Thyroid gland (tissue), 4 donors: ENCODE measurements at regions not wholly inside any gene's neighbourhood (a gene's known extent, or its start where the extent isn't known, plus 50 kb on each side); places are given as distances from the start of the nearest gene placed in this dataset.

Experiments used
- DNase-seq, 2 donors: peaks; one replicate each; pipeline ENCODE4 v3.0.0-alpha.2; 2019
- H3K27ac ChIP-seq, 3 donors: fragments of 200-600 bp; sonication (generic); 1 replicate in 2 of 3; 2 replicates in 1 of 3; pipeline ENCODE4 v1.5.1; 2016 to 2019; ENCODE audit warnings: mild to moderate bottlenecking in 1 of 3, moderate library complexity in 1 of 3
- H3K27me3 ChIP-seq: fragments of 200-600 bp; sonication (generic); one replicate; pipeline ENCODE4 v1.5.1; 2019
- H3K36me3 ChIP-seq, 2 donors: fragments of 200-600 bp; sonication (generic); one replicate each; pipeline ENCODE4 v1.5.1; 2016 to 2019
- H3K4me1 ChIP-seq, 2 donors: fragments of 200-600 bp; sonication (generic); one replicate each; pipeline ENCODE4 v1.5.1; 2017 to 2019
- H3K4me3 ChIP-seq, 3 donors: fragments of 200-600 bp; sonication (generic); replicated peaks in 1 of 3; 1 replicate in 2 of 3; 2 replicates in 1 of 3; pipeline ENCODE4 v1.5.1; 2016; ENCODE audit warnings: mild to moderate bottlenecking in 1 of 3
- H3K9me3 ChIP-seq: fragments of 200-600 bp; sonication (generic); one replicate; pipeline ENCODE4 v1.5.1; 2017
- CTCF ChIP-seq, 6 experiments: fragments of 200-600 bp in 3 of 6; fragments of 450-650 bp in 3 of 6; sonication (generic) in 3 of 6; IDR thresholded peaks; one replicate each; pipeline ENCODE4 v1.5.1; 2016 to 2019; ENCODE audit warnings: antibody characterized with exemption in 6 of 6, mild to moderate bottlenecking in 2 of 6, inconsistent platforms in 1 of 6, moderate library complexity in 1 of 6
- POLR2A ChIP-seq, 2 donors: fragments of 450-650 bp; IDR thresholded peaks; one replicate each; pipeline ENCODE4 v1.6.1; 2017; ENCODE audit warnings: antibody characterized with exemption in 2 of 2, mild to moderate bottlenecking in 2 of 2, moderate library complexity in 1 of 2
- WGBS, 2 donors: methylation state at CpG; one replicate each; pipeline ENCODE4 v1.1.5; 2017; 5-methylcytosine and 5-hydroxymethylcytosine counted together
- intact Hi-C: fragments of 100-400 bp; cut with DNase I; formaldehyde crosslinking; loops from one replicate; pipeline ENCODE4 v1.15.1; 2023

DNA sequence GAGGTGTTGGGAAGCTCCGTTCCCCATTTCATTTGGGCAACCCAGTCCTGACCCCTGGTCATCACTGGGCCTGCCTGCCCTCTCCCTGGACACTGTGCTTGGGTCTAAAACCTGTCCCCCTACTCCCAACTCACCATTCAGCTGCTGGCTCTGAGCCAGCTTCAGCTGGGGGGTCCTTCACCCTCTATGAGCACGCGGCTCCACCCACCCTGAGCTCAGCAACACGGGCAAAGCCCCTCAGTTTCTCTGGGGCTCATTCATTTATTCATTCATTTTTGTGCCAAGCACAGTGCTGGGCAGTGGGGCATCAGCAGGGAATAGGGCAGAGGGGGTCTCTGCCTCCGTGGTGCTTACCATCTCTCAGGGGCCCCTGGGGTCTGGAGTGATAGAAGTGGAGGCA is 199.8 kb upstream of the MVB12B start:
- TF ChIP-seq CTCF (IDR thresholded peaks at IDR 0.05) = no peak
- no peak for TF ChIP-seq POLR2A (IDR thresholded peaks at IDR 0.05)
- H3K27me3 ChIP-seq = no peaks in the 10 kb centered on the region
- H3K27ac ChIP-seq = no peak overlapping the region
- 69 to 71% methylated on average over 4 to 5 of the region's 5 CpGs for WGBS, 2 donors
- H3K36me3 ChIP-seq = no peaks in the 10 kb centered on the region
- intact Hi-C loops = no loop called here
- no peak overlapping the region for H3K4me3 ChIP-seq
- H3K9me3 ChIP-seq = no peaks in the 10 kb centered on the region
- no peaks in the 10 kb centered on the region for H3K4me1 ChIP-seq
- DNase-seq = no peak

- 60 to 63% methylated on average over 5 of the region's 5 CpGs for WGBS, 2 donors
- TF ChIP-seq POLR2A (IDR thresholded peaks at IDR 0.05) (no peak), CTCF (IDR thresholded peaks at IDR 0.05) (no peak)
Measured at GRCh38 chr9:126127591-126127990, 199.0 kb upstream of the MVB12B start.

GRCh38 chr9:126128494-126129142 is 198.0 kb upstream of the MVB12B start:
- intact Hi-C loops = no loop called here
- H3K27ac ChIP-seq = no peak overlapping the region
- H3K4me1 ChIP-seq = no peaks in the 10 kb centered on the region
- H3K9me3 ChIP-seq = no peaks in the 10 kb centered on the region
- no peak for TF ChIP-seq POLR2A (IDR thresholded peaks at IDR 0.05)
- TF ChIP-seq CTCF (IDR thresholded peaks at IDR 0.05) = no peak
- H3K4me3 ChIP-seq = no peak overlapping the region
- whole genome bisulfite sequencing, 2 donors = 82 to 90% methylated on average over 10 to 14 of the region's 14 CpGs
- no peak for DNase-seq
- no peaks in the 10 kb centered on the region for H3K36me3 ChIP-seq
- no peaks in the 10 kb centered on the region for H3K27me3 ChIP-seq

More at GRCh38 chr9:126127591-126127990, 199.0 kb upstream of the MVB12B start:
- no peak for DNase-seq
- H3K4me3 ChIP-seq = no peak overlapping the region
- H3K27me3 ChIP-seq = no peaks in the 10 kb centered on the region
- H3K27ac ChIP-seq = no peak overlapping the region
- H3K4me1 ChIP-seq = no peaks in the 10 kb centered on the region
- intact Hi-C loops = no loop called here
- no peaks in the 10 kb centered on the region for H3K9me3 ChIP-seq
- H3K36me3 ChIP-seq = no peaks in the 10 kb centered on the region

DNA sequence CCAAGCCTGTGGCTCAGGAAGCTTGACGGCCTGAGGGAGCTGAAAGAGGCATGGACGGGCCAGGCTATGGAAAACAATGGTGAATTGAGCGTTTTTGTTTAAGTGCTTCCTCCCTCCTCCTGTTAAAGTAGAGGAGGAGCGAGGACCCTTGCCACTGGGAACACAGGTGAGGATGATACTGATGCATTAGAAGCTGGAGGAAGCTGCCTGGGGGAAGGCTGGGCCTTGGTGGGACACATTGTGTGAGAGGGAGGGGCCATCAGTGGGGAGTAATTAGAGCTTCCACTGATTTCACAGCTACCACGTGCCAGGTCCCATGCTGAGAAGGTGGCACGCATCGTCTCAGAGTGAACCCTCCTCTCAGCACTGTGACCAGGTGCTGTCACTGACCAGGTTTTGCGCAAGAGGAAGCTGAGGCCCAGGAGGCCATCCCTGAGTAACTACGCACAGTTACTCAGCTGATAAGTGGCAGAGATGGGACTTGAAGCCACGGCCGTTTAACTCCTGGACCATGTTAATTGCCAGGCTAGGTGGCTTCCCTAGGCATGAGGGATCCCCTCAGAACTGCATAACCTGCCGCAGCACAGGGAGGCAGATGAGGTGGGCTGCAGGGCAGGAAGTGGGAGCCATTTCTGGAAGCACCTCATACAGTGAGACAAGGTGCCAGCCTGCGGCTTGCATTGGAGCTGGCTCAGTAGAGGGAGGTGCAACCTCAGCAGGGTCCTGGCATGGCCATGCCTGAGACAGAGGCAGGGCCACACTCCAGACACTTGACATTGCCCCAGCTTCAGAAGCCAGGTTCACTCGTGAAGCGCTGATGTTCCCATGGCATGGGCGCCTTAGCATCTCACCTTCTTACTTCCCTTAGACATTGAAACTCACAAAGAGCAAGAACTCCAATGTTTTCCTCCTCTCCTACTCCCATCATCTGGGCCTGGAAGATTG is 195.3 kb upstream of the MVB12B start:
- 77% methylated on average over 13 to 16 of the region's 16 CpGs for WGBS, 2 donors
- Histone ChIP-seq H3K4me1 (no peaks in the 10 kb centered on the region), H3K4me3 (no peak overlapping the region), H3K36me3 (no peaks in the 10 kb centered on the region), H3K9me3 (no peaks in the 10 kb centered on the region), H3K27me3 (no peaks in the 10 kb centered on the region), H3K27ac (no peak overlapping the region)
- TF ChIP-seq POLR2A (IDR thresholded peaks at IDR 0.05) = no peak
- TF ChIP-seq CTCF (IDR thresholded peaks at IDR 0.05) = no peak
- DNase-seq = no peak
- intact Hi-C loops = no loop called here

DNA sequence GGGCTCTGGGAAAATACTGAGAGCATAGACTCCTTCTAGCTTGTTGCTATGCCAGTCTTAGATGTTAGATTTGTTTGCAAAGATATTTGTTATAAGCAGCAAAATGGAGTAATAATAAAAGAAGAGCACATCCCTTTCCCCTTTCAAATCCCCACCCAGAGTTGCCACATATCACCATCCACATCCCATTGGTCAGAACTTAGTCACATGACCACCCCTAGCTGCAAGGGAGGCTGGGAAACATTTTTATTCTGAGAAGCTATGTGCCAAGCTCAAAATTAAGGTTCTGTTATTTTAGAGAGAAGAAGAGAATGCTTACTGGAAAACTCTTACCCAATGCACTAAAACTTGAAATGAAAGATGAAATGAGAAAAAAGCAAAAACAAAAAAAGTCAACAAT is 193.9 kb upstream of the MVB12B start:
- Histone ChIP-seq H3K9me3 (no peaks in the 10 kb centered on the region), H3K27ac (no peak overlapping the region), H3K27me3 (no peaks in the 10 kb centered on the region), H3K4me1 (no peaks in the 10 kb centered on the region), H3K4me3 (no peak overlapping the region), H3K36me3 (no peaks in the 10 kb centered on the region)
- TF ChIP-seq POLR2A (IDR thresholded peaks at IDR 0.05) (no peak), CTCF (IDR thresholded peaks at IDR 0.05) (no peak)
- intact Hi-C loops = no loop called here
- DNase-seq = no peak
